ENCODE measurements at regions not wholly inside any gene's neighbourhood (a gene's known extent, or its start where the extent isn't known, plus 50 kb on each side); places are given as distances from the start of the nearest gene placed in this dataset.
A peak's percentile ranks its signal among the peaks of the same experiment; 100 is the strongest.
"Not testable (repeated sequence)": the region's sequence is repeated elsewhere in the genome, so short reads cannot be mapped to it uniquely, and the experiment has no call there.

GRCh38 chr6:141370438-141370837 is 762.3 kb upstream of the GJE1 start:
- DNase-seq (ENCODE audit: low spot score), result no peak
- in situ Hi-C loops (cut with MboI; ENCODE audit: low pct_unique_long_range_greater_than_20kb, low sequenced_read_pairs, unreplicated experiment), result no loop called here
- TF ChIP-seq, protein P1, sequence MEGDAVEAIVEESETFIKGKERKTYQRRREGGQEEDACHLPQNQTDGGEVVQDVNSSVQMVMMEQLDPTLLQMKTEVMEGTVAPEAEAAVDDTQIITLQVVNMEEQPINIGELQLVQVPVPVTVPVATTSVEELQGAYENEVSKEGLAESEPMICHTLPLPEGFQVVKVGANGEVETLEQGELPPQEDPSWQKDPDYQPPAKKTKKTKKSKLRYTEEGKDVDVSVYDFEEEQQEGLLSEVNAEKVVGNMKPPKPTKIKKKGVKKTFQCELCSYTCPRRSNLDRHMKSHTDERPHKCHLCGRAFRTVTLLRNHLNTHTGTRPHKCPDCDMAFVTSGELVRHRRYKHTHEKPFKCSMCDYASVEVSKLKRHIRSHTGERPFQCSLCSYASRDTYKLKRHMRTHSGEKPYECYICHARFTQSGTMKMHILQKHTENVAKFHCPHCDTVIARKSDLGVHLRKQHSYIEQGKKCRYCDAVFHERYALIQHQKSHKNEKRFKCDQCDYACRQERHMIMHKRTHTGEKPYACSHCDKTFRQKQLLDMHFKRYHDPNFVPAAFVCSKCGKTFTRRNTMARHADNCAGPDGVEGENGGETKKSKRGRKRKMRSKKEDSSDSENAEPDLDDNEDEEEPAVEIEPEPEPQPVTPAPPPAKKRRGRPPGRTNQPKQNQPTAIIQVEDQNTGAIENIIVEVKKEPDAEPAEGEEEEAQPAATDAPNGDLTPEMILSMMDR (IDR thresholded peaks at IDR 0.05; ENCODE audit: extremely low read depth, insufficient read depth, missing control alignments), result no peak

DNA sequence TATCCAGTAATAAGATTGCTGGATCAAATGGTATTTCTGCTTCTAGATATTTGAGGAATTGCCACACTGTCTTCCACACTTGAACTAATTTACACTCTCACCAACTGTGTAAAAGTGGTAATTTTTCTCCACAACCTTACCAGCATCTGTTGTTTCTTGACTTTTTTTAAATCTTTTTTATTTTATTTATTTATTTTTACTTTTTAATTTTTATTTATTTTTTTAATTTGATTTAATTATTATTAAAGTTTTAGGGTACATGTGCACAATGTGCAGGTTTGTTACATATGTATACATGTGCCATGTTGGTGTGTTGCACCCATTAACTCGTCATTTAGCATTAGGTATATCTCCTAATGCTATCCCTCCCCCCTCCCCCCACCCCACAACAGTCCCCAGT is 765.9 kb upstream of the GJE1 start:
- in situ Hi-C loops (cut with MboI; ENCODE audit: low pct_unique_long_range_greater_than_20kb, low sequenced_read_pairs, unreplicated experiment), result not testable (repeated sequence)

GRCh38 chr6:141364694-141365093 is 768.0 kb upstream of the GJE1 start:
- TF ChIP-seq, protein P1 (IDR thresholded peaks at IDR 0.05; ENCODE audit: extremely low read depth, insufficient read depth, missing control alignments), result no peak
- DNase-seq (ENCODE audit: low spot score), result no peak
- in situ Hi-C loops (cut with MboI; ENCODE audit: low pct_unique_long_range_greater_than_20kb, low sequenced_read_pairs, unreplicated experiment), result no loop called here

More for the DNA sequence above, 765.9 kb upstream of the GJE1 start:
- not testable (repeated sequence) for DNase-seq (ENCODE audit: low spot score)

DNA sequence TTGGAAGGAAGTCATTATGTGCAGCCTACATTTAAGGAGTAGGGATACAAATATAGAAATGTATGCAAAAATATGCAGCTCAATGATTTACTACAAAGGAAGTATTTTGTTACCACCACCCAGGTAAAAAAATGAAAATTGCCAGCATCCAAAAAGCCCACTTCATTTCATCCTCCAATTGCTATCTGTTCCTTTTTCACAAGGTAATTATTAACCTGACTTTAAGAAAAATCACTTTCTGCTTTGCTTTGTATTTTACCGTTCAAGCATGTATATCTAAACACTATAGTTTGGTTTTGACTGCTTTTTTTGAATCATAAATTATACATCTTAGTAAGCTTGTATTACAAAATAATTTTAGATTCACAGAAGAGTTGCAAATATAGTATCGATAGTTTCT is 768.5 kb upstream of the GJE1 start:
- TF ChIP-seq, protein P1 (IDR thresholded peaks at IDR 0.05; ENCODE audit: extremely low read depth, insufficient read depth, missing control alignments), result no peak
- in situ Hi-C loops (cut with MboI; ENCODE audit: low pct_unique_long_range_greater_than_20kb, low sequenced_read_pairs, unreplicated experiment), result no loop called here

DNA sequence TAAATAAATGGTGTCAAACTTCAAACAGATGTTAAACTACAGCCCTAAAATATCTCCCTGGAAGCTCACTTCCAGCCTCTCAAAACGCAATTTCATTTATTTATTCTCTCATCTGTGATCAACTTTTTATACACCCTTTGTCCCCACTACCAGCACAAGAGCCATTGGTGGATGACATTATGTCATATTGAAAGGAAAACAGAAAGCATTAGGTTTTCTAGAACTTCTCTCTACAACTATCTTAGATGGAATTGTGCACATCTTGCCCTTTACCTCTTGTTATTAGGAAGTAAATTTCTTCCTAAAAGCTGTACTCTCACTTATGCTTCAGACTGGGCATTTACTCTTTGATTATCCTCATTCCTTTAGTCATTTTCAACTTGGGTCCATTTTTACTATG is 771.2 kb upstream of the GJE1 start:
- in situ Hi-C loops (cut with MboI; ENCODE audit: low pct_unique_long_range_greater_than_20kb, low sequenced_read_pairs, unreplicated experiment), result no loop called here
- TF ChIP-seq, protein P1 (IDR thresholded peaks at IDR 0.05; ENCODE audit: extremely low read depth, insufficient read depth, missing control alignments), result no peak
- no peak for DNase-seq (ENCODE audit: low spot score)

More for the DNA sequence above, 768.5 kb upstream of the GJE1 start:
- no peak for DNase-seq (ENCODE audit: low spot score)

DNA sequence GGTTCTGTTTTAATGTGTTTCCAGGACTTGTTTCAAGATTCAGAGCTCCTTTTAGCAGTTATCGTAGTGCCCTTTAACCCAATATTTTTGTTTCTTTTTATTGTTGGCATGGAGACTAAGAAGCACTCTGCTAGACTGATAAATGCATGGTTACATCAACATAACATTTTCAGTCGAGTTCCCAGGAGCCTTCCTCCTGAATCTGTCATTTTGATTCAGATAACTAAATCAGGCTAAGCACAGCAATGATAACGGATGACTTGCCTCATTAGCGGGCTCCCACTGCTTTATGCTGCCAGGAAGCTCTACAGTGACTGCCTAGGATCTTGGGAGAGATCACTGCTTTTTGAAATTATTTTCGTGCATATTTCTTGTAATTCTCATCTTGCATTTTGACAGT is 772.8 kb upstream of the GJE1 start:
- TF ChIP-seq, protein P1 (IDR thresholded peaks at IDR 0.05; ENCODE audit: extremely low read depth, insufficient read depth, missing control alignments), result no peak
- in situ Hi-C loops (cut with MboI; ENCODE audit: low pct_unique_long_range_greater_than_20kb, low sequenced_read_pairs, unreplicated experiment), result no loop called here
- DNase-seq (ENCODE audit: low spot score), result no peak

- TF ChIP-seq, protein P1 (IDR thresholded peaks at IDR 0.05; ENCODE audit: extremely low read depth, insufficient read depth, missing control alignments), result peak; percentile 9
- no peak for DNase-seq (ENCODE audit: low spot score)
- in situ Hi-C loops (cut with MboI; ENCODE audit: low pct_unique_long_range_greater_than_20kb, low sequenced_read_pairs, unreplicated experiment), result no loop called here
Observed at GRCh38 chr6:141354191-141354955, 778.4 kb upstream of the GJE1 start.
